CD4-positive, alpha-beta T cell treated with Interleukin-17A for 1 hour (primary cell): ENCODE measurements at regions not wholly inside any gene's neighbourhood (a gene's known extent, or its start where the extent isn't known, plus 50 kb on each side); places are given as distances from the start of the nearest gene placed in this dataset.

Experiments used
- DNase-seq: peaks from one replicate; pipeline ENCODE4 v3.0.0-alpha.2; 2020

GRCh38 chr14:96931751-96932150, 134.6 kb downstream of the VRK1 start:
- no peak for DNase-seq

GRCh38 chr14:96934638-96935330, 137.6 kb downstream of the VRK1 start:
- no peak for DNase-seq

GRCh38 chr14:96938946-96939345, 141.8 kb downstream of the VRK1 start:
- DNase-seq: no peak

GRCh38 chr14:96940009-96940408, 142.8 kb downstream of the VRK1 start:
- no peak for DNase-seq

- no peak for DNase-seq
Measured at GRCh38 chr14:96944297-96944696, 147.1 kb downstream of the VRK1 start.

GRCh38 chr14:96945721-96946120, 148.5 kb downstream of the VRK1 start:
- DNase-seq: no peak

- DNase-seq: peak; percentile 12
Measured at GRCh38 chr14:96949594-96949993, 152.4 kb downstream of the VRK1 start.

GRCh38 chr14:96951511-96951910, 154.3 kb downstream of the VRK1 start:
- DNase-seq: no peak

GRCh38 chr14:96953087-96953874, 156.1 kb downstream of the VRK1 start:
- no peak for DNase-seq

GRCh38 chr14:96953875-96954185, 156.6 kb downstream of the VRK1 start:
- DNase-seq: no peak

GRCh38 chr14:96956464-96957239, 159.5 kb downstream of the VRK1 start:
- DNase-seq: no peak

GRCh38 chr14:96958057-96958456, 160.9 kb downstream of the VRK1 start:
- no peak for DNase-seq

GRCh38 chr14:96959992-96960391, 162.8 kb downstream of the VRK1 start:
- DNase-seq: no peak

- DNase-seq: no peak
Measured at GRCh38 chr14:96960598-96961116, 163.5 kb downstream of the VRK1 start.

- no peak for DNase-seq
Measured at GRCh38 chr14:96961895-96962294, 164.7 kb downstream of the VRK1 start.

- DNase-seq: peak; percentile 59
Measured at GRCh38 chr14:96962337-96962736, 165.2 kb downstream of the VRK1 start.

- no peak for DNase-seq
Measured at GRCh38 chr14:96964726-96965415, 167.7 kb downstream of the VRK1 start.

GRCh38 chr14:96965885-96966595, 168.9 kb downstream of the VRK1 start:
- no peak for DNase-seq

GRCh38 chr14:96975116-96975515, 177.9 kb downstream of the VRK1 start:
- DNase-seq: no peak

GRCh38 chr14:96978525-96979272, 181.5 kb downstream of the VRK1 start:
- DNase-seq: no peak

GRCh38 chr14:96979611-96980074, 182.5 kb downstream of the VRK1 start:
- no peak for DNase-seq
